Liver (tissue), 8 donors: ENCODE measurements at regions not wholly inside any gene's neighbourhood (a gene's known extent, or its start where the extent isn't known, plus 50 kb on each side); places are given as distances from the start of the nearest gene placed in this dataset.

Experiments
- DNase-seq: peaks from one replicate; pipeline ENCODE4 v3.0.0-alpha.2; 2017; ENCODE audit warnings: low spot score
- H3K27ac ChIP-seq, 2 donors: one replicate each; pipeline ENCODE4 v1.7.0; 2013; ENCODE audit warnings: inconsistent platforms in 2 of 2, low read length in 2 of 2, control low read depth in 1 of 2, low read depth in 1 of 2, mild to moderate bottlenecking in 1 of 2
- H3K27me3 ChIP-seq, 4 donors: one replicate each; pipeline versions ENCODE4 v1.6.1 to v1.7.0; 2013; ENCODE audit warnings: low read length in 3 of 4, inconsistent platforms in 1 of 4, mild to moderate bottlenecking in 1 of 4, moderate library complexity in 1 of 4; ENCODE audit not compliant: control insufficient read depth in 4 of 4, insufficient read depth in 4 of 4
- H3K36me3 ChIP-seq, 4 donors: one replicate each; pipeline versions ENCODE4 v1.6.1 to v1.7.0; 2013; ENCODE audit warnings: low read length in 3 of 4, mild to moderate bottlenecking in 3 of 4, low read depth in 1 of 4, moderate library complexity in 1 of 4; ENCODE audit not compliant: control insufficient read depth in 4 of 4, insufficient read depth in 3 of 4
- H3K4me1 ChIP-seq, 4 donors: one replicate each; pipeline versions ENCODE4 v1.6.1 to v1.7.0; 2013; ENCODE audit warnings: low read length in 3 of 4, mild to moderate bottlenecking in 3 of 4, moderate library complexity in 1 of 4; ENCODE audit not compliant: control insufficient read depth in 4 of 4, insufficient read depth in 4 of 4
- H3K4me3 ChIP-seq, 3 donors: one replicate each; pipeline versions ENCODE4 v1.6.1 to v1.7.0; 2013; ENCODE audit warnings: low read length in 3 of 3, control low read depth in 1 of 3, low read depth in 1 of 3, mild to moderate bottlenecking in 1 of 3
- H3K9ac ChIP-seq, 2 donors: one replicate each; pipeline ENCODE4 v1.7.0; 2013; ENCODE audit warnings: low read length in 2 of 2, mild to moderate bottlenecking in 2 of 2, moderate library complexity in 2 of 2, control low read depth in 1 of 2, low read depth in 1 of 2
- H3K9me3 ChIP-seq, 4 donors: one replicate each; pipeline versions ENCODE4 v1.6.1 to v1.7.0; 2013; ENCODE audit warnings: low read length in 3 of 4; ENCODE audit not compliant: control insufficient read depth in 4 of 4
- ATF3 ChIP-seq: IDR thresholded peaks from 2 replicates; pipeline ENCODE4 v1.6.1; 2016; ENCODE audit warnings: antibody characterized with exemption
- CTCF ChIP-seq: fragments of 150-350 bp; IDR thresholded peaks from 2 replicates; pipeline ENCODE4 v1.5.1; 2017; ENCODE audit warnings: improper control_type of control experiment, low read depth, low read length; ENCODE audit not compliant: missing input control
- EGR1 ChIP-seq, 2 donors: IDR thresholded peaks; 2 replicates each; pipeline ENCODE4 v1.6.1; 2016 to 2018; ENCODE audit warnings: antibody characterized with exemption in 2 of 2, low read depth in 2 of 2
- FOXA1 ChIP-seq: IDR thresholded peaks from 2 replicates; pipeline ENCODE4 v1.6.1; 2016; ENCODE audit warnings: antibody characterized with exemption
- FOXA2 ChIP-seq: IDR thresholded peaks from 2 replicates; pipeline ENCODE4 v1.6.1; 2016; ENCODE audit warnings: antibody characterized with exemption
- GABPA ChIP-seq, 2 donors: IDR thresholded peaks in 1 of 2; conservative IDR thresholded peaks in 1 of 2; 2 replicates each; pipeline ENCODE4 v1.6.1; 2016; ENCODE audit warnings: antibody characterized with exemption in 2 of 2, mild to moderate bottlenecking in 1 of 2, moderate library complexity in 1 of 2
- HNF4A ChIP-seq, 2 donors: conservative IDR thresholded peaks; 2 replicates each; pipeline ENCODE4 v1.6.1; 2016; ENCODE audit warnings: antibody characterized with exemption in 2 of 2, mild to moderate bottlenecking in 2 of 2
- HNF4G ChIP-seq: IDR thresholded peaks from 2 replicates; pipeline ENCODE4 v1.6.1; 2016; ENCODE audit warnings: antibody characterized with exemption
- JUND ChIP-seq, 2 donors: IDR thresholded peaks; 2 replicates each; pipeline ENCODE4 v1.6.1; 2016; ENCODE audit warnings: antibody characterized with exemption in 2 of 2
- MAX ChIP-seq: IDR thresholded peaks from 2 replicates; pipeline ENCODE4 v1.6.1; 2016; ENCODE audit warnings: antibody characterized with exemption
- NR2F2 ChIP-seq: IDR thresholded peaks from 2 replicates; pipeline ENCODE4 v1.6.1; 2016; ENCODE audit warnings: antibody characterized with exemption
- RAD21 ChIP-seq, 2 donors: IDR thresholded peaks; 2 replicates each; pipeline ENCODE4 v1.6.1; 2016; ENCODE audit warnings: antibody characterized with exemption in 2 of 2, mild to moderate bottlenecking in 2 of 2
- RXRA ChIP-seq, 2 donors: IDR thresholded peaks; 2 replicates each; pipeline ENCODE4 v1.6.1; 2017 to 2018; ENCODE audit warnings: antibody characterized with exemption in 2 of 2, mild to moderate bottlenecking in 1 of 2
- SP1 ChIP-seq: IDR thresholded peaks from 2 replicates; pipeline ENCODE4 v1.6.1; 2018; ENCODE audit warnings: antibody characterized with exemption, mild to moderate bottlenecking
- TAF1 ChIP-seq: conservative IDR thresholded peaks from 2 replicates; pipeline ENCODE4 v1.6.1; 2016; ENCODE audit warnings: antibody characterized with exemption, mild to moderate bottlenecking
- YY1 ChIP-seq: IDR thresholded peaks from 2 replicates; pipeline ENCODE4 v1.6.1; 2016; ENCODE audit warnings: antibody characterized with exemption, mild to moderate bottlenecking
- WGBS: extraction: QIAGEN DNeasy Blood & Tissue Kit; methylation state at CpG from one replicate; pipeline ENCODE4 v1.1.7; 2013; 5-methylcytosine and 5-hydroxymethylcytosine counted together
- TF ChIP-seq, protein P1 (sequence below): IDR thresholded peaks from 2 replicates; pipeline ENCODE4 v1.6.1; 2016; ENCODE audit warnings: antibody characterized with exemption
- TF ChIP-seq, protein P2 (sequence below): IDR thresholded peaks from 2 replicates; pipeline ENCODE4 v1.6.1; 2016; ENCODE audit warnings: antibody characterized with exemption, mild to moderate bottlenecking
- donor health status: healthy.
- donor health status: healthy.
- donor health status: healthy.
- donor health status: healthy.
- donor health status: healthy.

GRCh38 chr6:752438-752837 lies 59.5 kb upstream of the EXOC2 start:
- Histone ChIP-seq H3K4me3 (no peak overlapping the region), H3K9me3 (no peaks in the 10 kb centered on the region), H3K36me3 (no peaks in the 10 kb centered on the region), H3K4me1 (no peaks in the 10 kb centered on the region), H3K27ac (no peak overlapping the region), H3K27me3 (no peaks in the 10 kb centered on the region), H3K9ac (no peak overlapping the region)
- DNase-seq: no peak
- WGBS: 98% methylated on average over 2 of the region's 2 CpGs
- TF ChIP-seq RAD21 (IDR thresholded peaks at IDR 0.05) (no peak), FOXA1 (no peak), NR2F2 (no peak), YY1 (no peak), SP1 (no peak), MAX (no peak), RXRA (IDR thresholded peaks at IDR 0.05) (no peak), HNF4G (no peak), GABPA (IDR thresholded peaks at IDR 0.05 in 1 of 2, conservative IDR thresholded peaks at IDR 0.05 in 1 of 2) (no peak), ATF3 (no peak), EGR1 (IDR thresholded peaks at IDR 0.05; ENCODE audit: low read depth in 2 of 2) (no peak), TAF1 (no peak), CTCF (no peak), HNF4A (conservative IDR thresholded peaks at IDR 0.05) (no peak), FOXA2 (no peak)
- TF ChIP-seq, protein P1, sequence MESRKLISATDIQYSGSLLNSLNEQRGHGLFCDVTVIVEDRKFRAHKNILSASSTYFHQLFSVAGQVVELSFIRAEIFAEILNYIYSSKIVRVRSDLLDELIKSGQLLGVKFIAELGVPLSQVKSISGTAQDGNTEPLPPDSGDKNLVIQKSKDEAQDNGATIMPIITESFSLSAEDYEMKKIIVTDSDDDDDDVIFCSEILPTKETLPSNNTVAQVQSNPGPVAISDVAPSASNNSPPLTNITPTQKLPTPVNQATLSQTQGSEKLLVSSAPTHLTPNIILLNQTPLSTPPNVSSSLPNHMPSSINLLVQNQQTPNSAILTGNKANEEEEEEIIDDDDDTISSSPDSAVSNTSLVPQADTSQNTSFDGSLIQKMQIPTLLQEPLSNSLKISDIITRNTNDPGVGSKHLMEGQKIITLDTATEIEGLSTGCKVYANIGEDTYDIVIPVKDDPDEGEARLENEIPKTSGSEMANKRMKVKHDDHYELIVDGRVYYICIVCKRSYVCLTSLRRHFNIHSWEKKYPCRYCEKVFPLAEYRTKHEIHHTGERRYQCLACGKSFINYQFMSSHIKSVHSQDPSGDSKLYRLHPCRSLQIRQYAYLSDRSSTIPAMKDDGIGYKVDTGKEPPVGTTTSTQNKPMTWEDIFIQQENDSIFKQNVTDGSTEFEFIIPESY: no peak
- TF ChIP-seq, protein P2, sequence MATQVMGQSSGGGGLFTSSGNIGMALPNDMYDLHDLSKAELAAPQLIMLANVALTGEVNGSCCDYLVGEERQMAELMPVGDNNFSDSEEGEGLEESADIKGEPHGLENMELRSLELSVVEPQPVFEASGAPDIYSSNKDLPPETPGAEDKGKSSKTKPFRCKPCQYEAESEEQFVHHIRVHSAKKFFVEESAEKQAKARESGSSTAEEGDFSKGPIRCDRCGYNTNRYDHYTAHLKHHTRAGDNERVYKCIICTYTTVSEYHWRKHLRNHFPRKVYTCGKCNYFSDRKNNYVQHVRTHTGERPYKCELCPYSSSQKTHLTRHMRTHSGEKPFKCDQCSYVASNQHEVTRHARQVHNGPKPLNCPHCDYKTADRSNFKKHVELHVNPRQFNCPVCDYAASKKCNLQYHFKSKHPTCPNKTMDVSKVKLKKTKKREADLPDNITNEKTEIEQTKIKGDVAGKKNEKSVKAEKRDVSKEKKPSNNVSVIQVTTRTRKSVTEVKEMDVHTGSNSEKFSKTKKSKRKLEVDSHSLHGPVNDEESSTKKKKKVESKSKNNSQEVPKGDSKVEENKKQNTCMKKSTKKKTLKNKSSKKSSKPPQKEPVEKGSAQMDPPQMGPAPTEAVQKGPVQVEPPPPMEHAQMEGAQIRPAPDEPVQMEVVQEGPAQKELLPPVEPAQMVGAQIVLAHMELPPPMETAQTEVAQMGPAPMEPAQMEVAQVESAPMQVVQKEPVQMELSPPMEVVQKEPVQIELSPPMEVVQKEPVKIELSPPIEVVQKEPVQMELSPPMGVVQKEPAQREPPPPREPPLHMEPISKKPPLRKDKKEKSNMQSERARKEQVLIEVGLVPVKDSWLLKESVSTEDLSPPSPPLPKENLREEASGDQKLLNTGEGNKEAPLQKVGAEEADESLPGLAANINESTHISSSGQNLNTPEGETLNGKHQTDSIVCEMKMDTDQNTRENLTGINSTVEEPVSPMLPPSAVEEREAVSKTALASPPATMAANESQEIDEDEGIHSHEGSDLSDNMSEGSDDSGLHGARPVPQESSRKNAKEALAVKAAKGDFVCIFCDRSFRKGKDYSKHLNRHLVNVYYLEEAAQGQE: no peak

GRCh38 chr6:751765-752164 lies 58.8 kb upstream of the EXOC2 start:
- 74% methylated on average over 4 of the region's 4 CpGs for WGBS

More at GRCh38 chr6:751765-752164, 58.8 kb upstream of the EXOC2 start:
- H3K4me3 ChIP-seq: no peak overlapping the region
- no peak for DNase-seq
- TF ChIP-seq, protein P2: no peak
- TF ChIP-seq GABPA (IDR thresholded peaks at IDR 0.05 in 1 of 2, conservative IDR thresholded peaks at IDR 0.05 in 1 of 2) (no peak), JUND (IDR thresholded peaks at IDR 0.05) (no peak), FOXA2 (no peak), SP1 (no peak), RAD21 (IDR thresholded peaks at IDR 0.05) (no peak), FOXA1 (no peak), HNF4A (conservative IDR thresholded peaks at IDR 0.05) (no peak), HNF4G (no peak), RXRA (IDR thresholded peaks at IDR 0.05) (no peak)
- H3K27ac ChIP-seq: no peak overlapping the region
- no peak overlapping the region for H3K9ac ChIP-seq
- no peaks in the 10 kb centered on the region for H3K4me1 ChIP-seq
- H3K36me3 ChIP-seq: no peaks in the 10 kb centered on the region
- no peaks in the 10 kb centered on the region for H3K27me3 ChIP-seq
- no peaks in the 10 kb centered on the region for H3K9me3 ChIP-seq
